Activated CD8-positive, alpha-beta memory T cell treated with anti-CD3 and anti-CD28 coated beads, Interleukin-2, amount 10 ng/mL, durations not matched to agents 7 days and 5 days (primary cell): ENCODE measurements at regions not wholly inside any gene's neighbourhood (a gene's known extent, or its start where the extent isn't known, plus 50 kb on each side); places are given as distances from the start of the nearest gene placed in this dataset.

Source experiments
- ATAC-seq: fragments of 150-1000 bp; cut with Tn5 transposase; one replicate; pipeline ENCODE4 v1.10.0; 2021; ENCODE audit warnings: moderate library complexity
- CTCF ChIA-PET: fragments of 350-600 bp; sonication (Branson Sonifier 250); formaldehyde crosslinking; loops from one replicate; lab custom pipeline; 2021; ENCODE audit warnings: antibody characterized with exemption; lab: Charles Lee
- DNase-seq: peaks from one replicate; pipeline ENCODE4 v3.0.0-alpha.2; 2020
- H3K27ac Mint-ChIP-seq: one replicate; pipeline ENCODE4 v1.8.0; 2021; ENCODE audit warnings: mild to moderate bottlenecking, mixed read lengths
- H3K27me3 Mint-ChIP-seq: one replicate; pipeline ENCODE4 v1.8.0; 2021; ENCODE audit warnings: mixed read lengths
- H3K36me3 Mint-ChIP-seq: one replicate; pipeline ENCODE4 v1.8.0; 2021; ENCODE audit warnings: mild to moderate bottlenecking, mixed read lengths
- H3K4me1 Mint-ChIP-seq: one replicate; pipeline ENCODE4 v1.8.0; 2021; ENCODE audit warnings: mixed read lengths
- H3K4me3 Mint-ChIP-seq: one replicate; pipeline ENCODE4 v1.8.0; 2021; ENCODE audit warnings: mild to moderate bottlenecking, moderate library complexity, mixed read lengths
- H3K9me3 Mint-ChIP-seq: one replicate; pipeline ENCODE4 v1.8.0; 2022; ENCODE audit warnings: low read depth, mixed read lengths

GRCh38 chr3:178382449-178383061 lies 153.7 kb upstream of the KCNMB2 start:
- DNase-seq (no peak), ATAC-seq (no peak)
- Mint-ChIP-seq H3K9me3 (no peaks in the 10 kb centered on the region), H3K27ac (no peak overlapping the region), H3K4me1 (peaks cover 9% of the 10 kb centered on the region), H3K4me3 (no peak overlapping the region), H3K27me3 (peaks cover 10% of the 10 kb centered on the region), H3K36me3 (no peaks in the 10 kb centered on the region)
- CTCF ChIA-PET: no interaction called here

DNA sequence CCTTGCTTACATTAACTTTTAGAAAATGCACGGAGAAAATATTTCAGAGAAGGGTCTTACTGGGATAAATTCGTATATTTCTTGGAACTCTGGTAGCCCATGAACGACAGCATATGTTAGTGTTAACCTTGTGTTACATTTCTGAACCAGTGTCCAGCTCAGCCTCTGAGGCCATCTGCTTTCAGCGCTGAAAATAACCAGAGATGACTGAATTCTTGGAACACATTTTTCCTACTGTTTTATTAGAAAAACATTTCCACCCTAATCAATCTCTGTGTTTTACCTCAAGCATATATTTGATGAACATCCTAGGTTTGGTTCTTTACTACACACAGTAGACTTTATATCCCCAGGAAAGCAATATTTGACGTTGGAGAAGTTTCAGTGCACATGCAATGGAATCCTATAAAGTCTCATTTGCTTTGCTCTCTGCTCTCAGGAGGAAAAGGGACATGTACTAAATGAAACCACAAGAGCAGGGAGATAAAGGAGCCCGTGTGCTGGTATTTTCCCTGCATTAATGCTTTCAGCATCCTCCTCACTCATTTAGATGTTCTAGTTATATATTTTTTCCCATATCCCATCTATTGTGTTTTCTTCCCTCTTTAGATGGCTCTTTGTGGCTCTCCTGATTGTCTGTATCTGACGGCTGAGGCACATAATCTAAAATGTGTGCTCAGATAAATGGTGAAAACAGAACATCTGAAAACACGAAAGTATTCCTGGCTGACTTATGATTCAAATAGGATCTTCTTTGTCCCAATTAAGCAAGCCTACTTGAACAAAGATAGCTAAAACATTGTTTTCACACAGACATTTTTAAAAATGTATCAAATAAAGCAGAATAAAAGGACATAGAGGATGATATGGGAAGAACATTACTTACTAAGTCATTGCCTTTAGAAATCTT lies 151.7 kb upstream of the KCNMB2 start:
- H3K9me3 Mint-ChIP-seq: no peaks in the 10 kb centered on the region
- CTCF ChIA-PET: interaction anchor here (0.9 to 1.1 kb wide), 2 partner anchors 9 to 1446 kb away, joined by 3 read pairs; no protein-coding TSS in a partner anchor
- H3K36me3 Mint-ChIP-seq: no peaks in the 10 kb centered on the region
- no peak overlapping the region for H3K4me3 Mint-ChIP-seq
- H3K4me1 Mint-ChIP-seq: peaks cover 9% of the 10 kb centered on the region
- H3K27ac Mint-ChIP-seq: no peak overlapping the region
- DNase-seq: no peak
- peaks cover 10% of the 10 kb centered on the region for H3K27me3 Mint-ChIP-seq
- ATAC-seq: no peak

DNA sequence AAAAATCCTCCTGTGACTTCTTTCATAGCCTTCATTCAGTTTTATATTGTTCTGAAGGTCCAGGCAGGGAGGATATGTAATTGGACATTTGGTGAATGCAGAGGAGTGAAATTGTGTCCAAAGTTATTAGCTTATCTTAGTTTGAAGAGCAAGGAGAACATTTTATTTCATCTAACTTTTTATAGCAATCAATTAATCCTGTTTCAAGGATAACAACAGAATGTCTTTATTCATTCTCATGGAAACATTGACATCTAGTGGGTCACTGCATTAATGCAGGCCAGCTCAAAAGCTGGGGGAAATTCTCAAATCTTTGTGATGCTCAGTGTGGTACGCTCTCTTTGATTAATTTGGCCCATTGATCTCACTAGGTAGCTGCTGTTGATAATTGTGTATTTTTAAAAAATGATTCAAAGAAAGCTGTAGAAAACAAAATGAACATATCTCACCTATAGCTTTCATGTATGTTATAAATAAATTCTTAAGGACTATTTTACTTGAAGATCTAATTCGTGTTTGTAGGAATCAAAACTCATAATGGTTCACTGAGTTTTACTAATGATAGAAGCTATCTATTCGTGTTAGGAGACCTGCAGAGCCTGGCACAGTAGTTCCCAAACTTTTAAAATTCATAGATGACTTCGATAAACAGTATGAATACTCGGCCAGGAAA lies 150.8 kb upstream of the KCNMB2 start:
- no peaks in the 10 kb centered on the region for H3K36me3 Mint-ChIP-seq
- ATAC-seq: no peak
- H3K4me1 Mint-ChIP-seq: peaks cover 9% of the 10 kb centered on the region
- no peak overlapping the region for H3K27ac Mint-ChIP-seq
- no peak for DNase-seq
- H3K9me3 Mint-ChIP-seq: no peaks in the 10 kb centered on the region
- peaks cover 10% of the 10 kb centered on the region for H3K27me3 Mint-ChIP-seq
- CTCF ChIA-PET: interaction anchor here (0.9 to 1.1 kb wide), 2 partner anchors 8 to 1447 kb away, joined by 3 read pairs; no protein-coding TSS in a partner anchor
- H3K4me3 Mint-ChIP-seq: no peak overlapping the region

DNA sequence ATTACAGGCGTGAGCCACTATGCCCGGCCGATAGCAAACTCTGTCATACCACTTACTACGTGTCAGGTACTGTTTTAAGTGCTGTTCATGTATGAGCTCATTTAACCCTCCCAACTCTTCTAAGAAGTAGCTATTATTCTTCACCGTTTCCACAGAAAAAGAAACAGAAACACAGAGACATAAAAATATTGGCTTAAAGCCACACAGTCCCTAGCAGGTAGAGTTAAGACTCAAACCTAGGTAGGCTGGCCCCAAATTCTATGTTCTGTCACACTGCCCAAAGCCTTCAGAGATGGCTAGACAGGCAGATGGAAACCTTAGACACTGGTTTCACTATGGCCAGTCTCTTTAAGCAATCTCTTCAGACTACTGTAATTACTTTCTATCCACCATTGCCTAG lies 149.8 kb upstream of the KCNMB2 start:
- Mint-ChIP-seq H3K27me3 (peaks cover 16% of the 10 kb centered on the region), H3K4me3 (no peak overlapping the region), H3K36me3 (no peaks in the 10 kb centered on the region), H3K27ac (no peak overlapping the region), H3K9me3 (no peaks in the 10 kb centered on the region), H3K4me1 (peaks cover 9% of the 10 kb centered on the region)
- DNase-seq (no peak), ATAC-seq (peak; percentile 36)
- CTCF ChIA-PET: no interaction called here

DNA sequence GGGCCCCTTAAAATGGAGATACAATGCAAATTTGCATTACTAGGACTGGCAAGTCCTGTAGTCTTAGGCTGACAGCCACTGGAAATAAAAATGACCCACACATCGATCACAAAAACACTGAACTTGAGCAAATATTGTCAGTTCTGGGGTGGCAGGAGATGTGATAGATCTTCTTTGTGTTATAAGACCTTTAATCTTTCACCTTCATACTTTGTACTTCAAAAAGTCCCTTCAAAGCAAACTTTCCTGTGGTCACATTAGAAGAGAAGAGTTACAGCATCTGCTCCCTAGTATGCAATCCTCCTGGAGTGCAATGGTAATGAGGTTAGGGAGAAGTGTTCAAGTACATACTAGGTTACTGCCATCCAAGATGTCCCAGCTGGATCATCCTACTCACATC lies 149.4 kb upstream of the KCNMB2 start:
- no peak for ATAC-seq
- no peak overlapping the region for H3K4me3 Mint-ChIP-seq
- peaks cover 16% of the 10 kb centered on the region for H3K27me3 Mint-ChIP-seq
- no peaks in the 10 kb centered on the region for H3K36me3 Mint-ChIP-seq
- peaks cover 9% of the 10 kb centered on the region for H3K4me1 Mint-ChIP-seq
- CTCF ChIA-PET: no interaction called here
- no peaks in the 10 kb centered on the region for H3K9me3 Mint-ChIP-seq
- no peak for DNase-seq
- no peak overlapping the region for H3K27ac Mint-ChIP-seq

- DNase-seq: no peak
- H3K9me3 Mint-ChIP-seq: no peaks in the 10 kb centered on the region
- ATAC-seq: no peak
- H3K4me1 Mint-ChIP-seq: peaks cover 15% of the 10 kb centered on the region
- no peaks in the 10 kb centered on the region for H3K36me3 Mint-ChIP-seq
- H3K27me3 Mint-ChIP-seq: peaks cover 12% of the 10 kb centered on the region
- CTCF ChIA-PET: no interaction called here
- no peak overlapping the region for H3K4me3 Mint-ChIP-seq
- H3K27ac Mint-ChIP-seq: no peak overlapping the region
These were observed 147.8 kb upstream of the KCNMB2 start for GRCh38 chr3:178388473-178388872.

GRCh38 chr3:178389258-178389657 lies 147.0 kb upstream of the KCNMB2 start:
- ATAC-seq: no peak
- CTCF ChIA-PET: no interaction called here

DNA sequence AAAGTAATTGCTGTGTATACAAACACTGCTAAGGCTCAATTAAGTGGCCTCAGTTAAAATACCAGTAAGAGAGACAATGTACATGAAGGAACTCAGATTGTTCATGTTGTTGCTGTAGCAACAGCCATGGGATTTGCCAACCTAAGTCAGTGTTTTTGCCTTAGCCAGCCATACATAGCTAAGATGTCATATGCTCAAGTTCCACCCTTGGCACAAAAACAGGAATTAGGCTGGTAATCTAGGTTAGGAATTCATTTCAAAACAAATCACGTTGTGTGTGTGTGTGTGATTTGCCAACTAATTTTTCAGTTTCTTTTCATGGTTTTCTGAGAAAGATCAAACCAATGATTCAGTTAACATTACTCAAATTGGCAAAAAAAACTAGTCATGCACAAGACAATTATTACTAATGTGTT lies 143.7 kb upstream of the KCNMB2 start:
- Mint-ChIP-seq H3K4me1 (peaks cover 6% of the 10 kb centered on the region), H3K9me3 (no peaks in the 10 kb centered on the region), H3K36me3 (no peaks in the 10 kb centered on the region), H3K4me3 (no peak overlapping the region), H3K27ac (no peak overlapping the region), H3K27me3 (peaks cover 6% of the 10 kb centered on the region)
- CTCF ChIA-PET: no interaction called here
- no peak for ATAC-seq
- no peak for DNase-seq

More at GRCh38 chr3:178389258-178389657, 147.0 kb upstream of the KCNMB2 start:
- H3K9me3 Mint-ChIP-seq: no peaks in the 10 kb centered on the region
- H3K27me3 Mint-ChIP-seq: peaks cover 12% of the 10 kb centered on the region
- H3K36me3 Mint-ChIP-seq: no peaks in the 10 kb centered on the region
- H3K27ac Mint-ChIP-seq: no peak overlapping the region
- DNase-seq: no peak
- H3K4me3 Mint-ChIP-seq: no peak overlapping the region
- H3K4me1 Mint-ChIP-seq: peaks cover 15% of the 10 kb centered on the region

GRCh38 chr3:178393146-178393545 lies 143.1 kb upstream of the KCNMB2 start:
- peaks cover 6% of the 10 kb centered on the region for H3K4me1 Mint-ChIP-seq
- ATAC-seq: no peak
- no peaks in the 10 kb centered on the region for H3K9me3 Mint-ChIP-seq

DNA sequence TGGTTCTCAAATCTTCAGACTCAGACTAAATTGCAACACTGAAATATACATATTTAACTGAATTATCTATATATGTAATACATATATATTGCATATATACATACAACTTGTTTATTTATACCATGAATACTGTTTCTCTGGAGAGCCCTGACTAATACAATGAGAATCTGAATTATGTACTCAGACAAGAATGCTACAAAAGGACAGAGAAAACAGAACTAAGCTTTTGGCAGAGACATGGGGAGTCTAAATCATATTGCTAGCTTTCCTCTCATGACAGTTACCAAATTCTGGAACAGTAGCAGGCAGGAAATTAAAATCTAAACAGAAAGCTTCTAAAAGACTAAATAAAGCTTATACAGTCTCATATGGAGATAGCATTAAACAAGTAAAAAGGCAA lies 142.4 kb upstream of the KCNMB2 start:
- no peaks in the 10 kb centered on the region for H3K36me3 Mint-ChIP-seq
- H3K4me3 Mint-ChIP-seq: no peak overlapping the region
- DNase-seq (no peak), ATAC-seq (no peak)
- H3K27ac Mint-ChIP-seq: no peak overlapping the region
- peaks cover 6% of the 10 kb centered on the region for H3K4me1 Mint-ChIP-seq
- peaks cover 6% of the 10 kb centered on the region for H3K27me3 Mint-ChIP-seq
- CTCF ChIA-PET: interaction anchor here (1.4 kb wide), 1 partner anchor 9 kb away, joined by 3 read pairs; no protein-coding TSS in a partner anchor
- no peaks in the 10 kb centered on the region for H3K9me3 Mint-ChIP-seq

More at GRCh38 chr3:178393146-178393545, 143.1 kb upstream of the KCNMB2 start:
- Mint-ChIP-seq H3K27ac (no peak overlapping the region), H3K4me3 (no peak overlapping the region), H3K36me3 (no peaks in the 10 kb centered on the region), H3K27me3 (peaks cover 6% of the 10 kb centered on the region)
- CTCF ChIA-PET: interaction anchor here (1.4 kb wide), 1 partner anchor 8 kb away, joined by 3 read pairs; no protein-coding TSS in a partner anchor
- no peak for DNase-seq

GRCh38 chr3:178396318-178396717 lies 139.9 kb upstream of the KCNMB2 start:
- DNase-seq (no peak), ATAC-seq (no peak)
- H3K9me3 Mint-ChIP-seq: no peaks in the 10 kb centered on the region
- peaks cover 6% of the 10 kb centered on the region for H3K4me1 Mint-ChIP-seq
- no peaks in the 10 kb centered on the region for H3K27me3 Mint-ChIP-seq
- CTCF ChIA-PET: no interaction called here
- no peaks in the 10 kb centered on the region for H3K36me3 Mint-ChIP-seq
- H3K27ac Mint-ChIP-seq: no peak overlapping the region
- H3K4me3 Mint-ChIP-seq: no peak overlapping the region

GRCh38 chr3:178397202-178397601 lies 139.0 kb upstream of the KCNMB2 start:
- Mint-ChIP-seq H3K4me3 (no peak overlapping the region), H3K4me1 (peaks cover 6% of the 10 kb centered on the region), H3K27ac (no peak overlapping the region), H3K27me3 (no peaks in the 10 kb centered on the region), H3K9me3 (no peaks in the 10 kb centered on the region), H3K36me3 (no peaks in the 10 kb centered on the region)
- ATAC-seq (no peak), DNase-seq (no peak)
- CTCF ChIA-PET: no interaction called here

GRCh38 chr3:178397836-178398235 lies 138.4 kb upstream of the KCNMB2 start:
- CTCF ChIA-PET: no interaction called here
- no peak for DNase-seq
- Mint-ChIP-seq H3K9me3 (no peaks in the 10 kb centered on the region), H3K27me3 (no peaks in the 10 kb centered on the region), H3K36me3 (no peaks in the 10 kb centered on the region), H3K4me1 (peaks cover 4% of the 10 kb centered on the region), H3K27ac (no peak overlapping the region), H3K4me3 (no peak overlapping the region)
- no peak for ATAC-seq
